Breast epithelium (tissue), 4 donors: ENCODE measurements at regions not wholly inside any gene's neighbourhood (a gene's known extent, or its start where the extent isn't known, plus 50 kb on each side); places are given as distances from the start of the nearest gene placed in this dataset.

Source experiments
- DNase-seq, 2 donors: peaks; one replicate each; pipeline ENCODE4 v3.0.0-alpha.2; 2019; ENCODE audit warnings: low spot score in 2 of 2
- H3K27ac ChIP-seq, 2 donors: fragments of 200-600 bp; sonication (generic) in 1 of 2; one replicate each; pipeline ENCODE4 v1.5.1; 2016 to 2019; ENCODE audit warnings: mild to moderate bottlenecking in 1 of 2
- H3K27me3 ChIP-seq, 2 donors: fragments of 200-600 bp; sonication (generic) in 1 of 2; one replicate each; pipeline versions ENCODE4 v1.5.1 to v1.6.0; 2017 to 2019; ENCODE audit warnings: control low read depth in 1 of 2, mild to moderate bottlenecking in 1 of 2
- H3K36me3 ChIP-seq: fragments of 200-600 bp; one replicate; pipeline ENCODE4 v1.5.1; 2019
- H3K4me1 ChIP-seq, 2 donors: fragments of 200-600 bp; sonication (generic); one replicate each; pipeline ENCODE4 v1.5.1; 2016 to 2019; ENCODE audit warnings: control low read depth in 1 of 2
- H3K4me3 ChIP-seq, 3 donors: fragments of 200-600 bp; sonication (generic); 1 replicate in 2 of 3; 2 replicates in 1 of 3; pipeline ENCODE4 v1.5.1; 2016 to 2019; ENCODE audit warnings: mild to moderate bottlenecking in 3 of 3, moderate library complexity in 2 of 3
- H3K9me3 ChIP-seq, 2 donors: fragments of 200-600 bp; sonication (generic) in 1 of 2; one replicate each; pipeline ENCODE4 v1.5.1; 2016 to 2019; ENCODE audit warnings: control low read depth in 1 of 2
- POLR2A ChIP-seq: fragments of 450-650 bp; IDR thresholded peaks from one replicate; pipeline ENCODE4 v1.6.1; 2016; ENCODE audit warnings: antibody characterized with exemption, mild to moderate bottlenecking, moderate library complexity
- POLR2AphosphoS5 ChIP-seq, 3 donors: sonication (generic); formaldehyde crosslinking; IDR thresholded peaks; one replicate each; pipeline ENCODE4 v1.6.1; 2017; ENCODE audit warnings: antibody characterized with exemption in 3 of 3
- intact Hi-C: fragments of 100-400 bp; cut with DNase I; formaldehyde crosslinking; loops from one replicate; pipeline ENCODE4 v1.15.1; 2023; ENCODE audit warnings: low total_unique reads
- TF ChIP-seq, protein P1 (sequence below), 3 donors: fragments of 450-650 bp; IDR thresholded peaks; one replicate each; pipeline ENCODE4 v1.5.1; 2016 to 2017; ENCODE audit warnings: antibody characterized with exemption in 3 of 3, mild to moderate bottlenecking in 3 of 3, moderate library complexity in 3 of 3

DNA sequence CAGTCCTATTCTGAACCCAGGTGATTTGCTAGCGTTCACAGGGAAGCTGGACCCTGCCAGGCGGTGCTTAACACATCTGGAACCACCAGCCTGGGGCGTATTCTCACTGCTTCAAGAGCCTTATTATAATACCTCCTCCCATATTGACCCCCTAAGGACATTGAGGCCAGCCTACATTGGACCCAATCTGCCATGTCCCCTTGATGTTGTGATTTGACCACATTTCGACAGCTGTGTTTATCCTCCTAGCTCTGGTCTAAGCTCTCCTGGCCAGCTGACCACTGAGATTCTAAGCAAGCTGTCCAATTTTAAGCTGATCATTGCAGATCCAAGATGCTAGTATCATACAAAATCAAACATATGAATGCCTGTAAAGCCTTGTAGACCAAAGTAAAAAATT, 148.1 kb upstream of the BLID start:
- TF ChIP-seq POLR2AphosphoS5 (IDR thresholded peaks at IDR 0.05) (no peak), POLR2A (no peak)
- TF ChIP-seq, protein P1, sequence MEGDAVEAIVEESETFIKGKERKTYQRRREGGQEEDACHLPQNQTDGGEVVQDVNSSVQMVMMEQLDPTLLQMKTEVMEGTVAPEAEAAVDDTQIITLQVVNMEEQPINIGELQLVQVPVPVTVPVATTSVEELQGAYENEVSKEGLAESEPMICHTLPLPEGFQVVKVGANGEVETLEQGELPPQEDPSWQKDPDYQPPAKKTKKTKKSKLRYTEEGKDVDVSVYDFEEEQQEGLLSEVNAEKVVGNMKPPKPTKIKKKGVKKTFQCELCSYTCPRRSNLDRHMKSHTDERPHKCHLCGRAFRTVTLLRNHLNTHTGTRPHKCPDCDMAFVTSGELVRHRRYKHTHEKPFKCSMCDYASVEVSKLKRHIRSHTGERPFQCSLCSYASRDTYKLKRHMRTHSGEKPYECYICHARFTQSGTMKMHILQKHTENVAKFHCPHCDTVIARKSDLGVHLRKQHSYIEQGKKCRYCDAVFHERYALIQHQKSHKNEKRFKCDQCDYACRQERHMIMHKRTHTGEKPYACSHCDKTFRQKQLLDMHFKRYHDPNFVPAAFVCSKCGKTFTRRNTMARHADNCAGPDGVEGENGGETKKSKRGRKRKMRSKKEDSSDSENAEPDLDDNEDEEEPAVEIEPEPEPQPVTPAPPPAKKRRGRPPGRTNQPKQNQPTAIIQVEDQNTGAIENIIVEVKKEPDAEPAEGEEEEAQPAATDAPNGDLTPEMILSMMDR (IDR thresholded peaks at IDR 0.05): no peak
- H3K9me3 ChIP-seq: no peaks in the 10 kb centered on the region
- no peaks in the 10 kb centered on the region for H3K4me1 ChIP-seq
- H3K27ac ChIP-seq: no peak overlapping the region
- H3K36me3 ChIP-seq: no peaks in the 10 kb centered on the region
- H3K27me3 ChIP-seq: no peaks in the 10 kb centered on the region
- H3K4me3 ChIP-seq: no peak overlapping the region
- DNase-seq: no peak
- intact Hi-C loops: no loop called here

DNA sequence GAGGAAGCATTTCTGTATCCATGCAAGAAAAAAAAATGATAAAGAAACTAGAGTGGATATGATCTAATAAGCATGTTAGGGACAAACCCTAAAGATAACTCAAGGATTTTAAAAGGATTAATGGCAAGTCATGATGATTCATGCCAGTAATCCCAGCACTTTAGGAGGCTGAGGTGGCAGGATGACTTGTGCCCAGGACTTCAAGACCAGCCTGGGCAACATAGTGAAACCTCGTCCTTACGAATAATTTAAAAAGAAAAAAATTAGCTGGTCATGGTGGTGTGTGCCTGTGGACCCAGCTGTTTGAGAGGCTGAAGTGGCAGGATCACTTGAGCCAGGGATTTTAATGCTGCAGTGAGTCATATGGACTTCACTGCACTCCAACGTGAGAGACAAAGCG, 145.5 kb upstream of the BLID start:
- Histone ChIP-seq H3K27me3 (no peaks in the 10 kb centered on the region), H3K4me1 (no peaks in the 10 kb centered on the region), H3K27ac (no peak overlapping the region), H3K9me3 (no peaks in the 10 kb centered on the region), H3K36me3 (no peaks in the 10 kb centered on the region), H3K4me3 (no peak overlapping the region)
- no peak for DNase-seq
- TF ChIP-seq POLR2A: no peak
- no peak for TF ChIP-seq POLR2AphosphoS5 (IDR thresholded peaks at IDR 0.05)
- TF ChIP-seq, protein P1 (IDR thresholded peaks at IDR 0.05): no peak
- intact Hi-C loops: no loop called here

DNA sequence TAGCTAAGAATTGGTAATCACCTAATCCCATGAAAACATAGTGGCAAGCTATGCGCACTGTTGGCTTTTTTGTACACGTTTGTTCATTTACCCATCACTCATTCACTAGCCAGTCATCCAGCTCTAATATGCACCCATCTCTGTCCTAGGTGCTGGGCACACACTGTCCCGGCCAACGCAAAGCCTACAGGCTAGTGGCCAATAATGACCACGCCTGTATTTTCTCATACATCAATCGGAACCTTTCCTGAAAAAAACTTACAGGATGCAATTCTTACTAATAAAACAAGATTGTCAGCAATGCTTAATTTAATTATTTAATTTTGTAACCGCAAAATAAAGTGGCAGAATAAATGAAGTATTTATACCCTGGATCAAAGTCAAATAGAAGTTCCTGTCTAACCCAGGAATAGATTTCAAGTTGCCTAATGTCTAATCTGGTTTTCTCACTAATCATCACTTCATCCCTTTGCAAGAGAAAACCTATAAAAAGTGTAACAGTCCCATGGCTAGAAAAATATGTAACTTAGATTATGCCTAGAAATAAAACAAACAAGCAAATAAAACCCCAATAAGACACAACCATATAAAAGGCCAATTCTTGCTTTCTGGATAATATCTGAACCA, 143.3 kb upstream of the BLID start:
- intact Hi-C loops: no loop called here
- Histone ChIP-seq H3K9me3 (no peaks in the 10 kb centered on the region), H3K36me3 (no peaks in the 10 kb centered on the region), H3K4me3 (no peak overlapping the region), H3K4me1 (no peaks in the 10 kb centered on the region), H3K27ac (no peak overlapping the region), H3K27me3 (no peaks in the 10 kb centered on the region)
- TF ChIP-seq POLR2A: no peak
- no peak for TF ChIP-seq POLR2AphosphoS5 (IDR thresholded peaks at IDR 0.05)
- TF ChIP-seq, protein P1 (IDR thresholded peaks at IDR 0.05): no peak
- DNase-seq: no peak

DNA sequence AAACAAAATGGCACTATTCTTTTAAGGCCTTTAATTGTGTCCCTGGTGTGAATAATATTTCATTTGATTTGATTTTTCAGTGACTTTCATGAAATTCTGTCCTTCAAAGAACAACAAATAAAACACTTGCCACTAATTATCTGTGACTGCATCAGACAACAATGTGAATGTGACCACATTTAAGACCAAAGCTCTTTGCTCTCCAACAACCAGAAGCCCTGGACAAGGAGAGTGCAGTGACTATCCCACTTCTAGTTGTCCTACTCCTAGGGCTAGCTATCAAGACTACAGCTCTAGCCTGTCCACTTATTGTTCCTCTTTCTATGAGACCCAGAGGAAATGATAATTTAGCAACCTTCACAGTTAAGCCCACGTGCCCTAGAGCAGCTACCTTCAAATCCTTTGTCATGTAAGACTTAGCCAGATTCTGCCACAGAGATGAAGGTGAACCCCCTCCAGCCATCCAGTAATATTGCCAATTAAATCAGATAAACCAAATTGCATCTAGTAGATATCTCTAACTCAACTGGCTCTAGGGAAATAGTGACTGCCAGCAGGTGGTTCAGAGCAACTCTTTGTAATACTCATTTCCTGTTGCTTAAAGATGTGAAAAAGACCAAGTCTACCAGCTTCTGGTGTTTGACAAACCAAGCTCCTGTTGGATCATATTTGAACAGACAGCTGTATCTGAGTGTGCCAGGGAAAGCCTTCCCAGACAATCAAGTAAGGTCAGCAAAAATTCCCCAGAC, 142.6 kb upstream of the BLID start:
- TF ChIP-seq POLR2A (no peak), POLR2AphosphoS5 (IDR thresholded peaks at IDR 0.05) (no peak)
- TF ChIP-seq, protein P1 (IDR thresholded peaks at IDR 0.05): no peak
- no peaks in the 10 kb centered on the region for H3K36me3 ChIP-seq
- no peaks in the 10 kb centered on the region for H3K4me1 ChIP-seq
- no peaks in the 10 kb centered on the region for H3K27me3 ChIP-seq
- no peaks in the 10 kb centered on the region for H3K9me3 ChIP-seq
- DNase-seq: no peak
- no peak overlapping the region for H3K27ac ChIP-seq
- intact Hi-C loops: no loop called here
- no peak overlapping the region for H3K4me3 ChIP-seq

DNA sequence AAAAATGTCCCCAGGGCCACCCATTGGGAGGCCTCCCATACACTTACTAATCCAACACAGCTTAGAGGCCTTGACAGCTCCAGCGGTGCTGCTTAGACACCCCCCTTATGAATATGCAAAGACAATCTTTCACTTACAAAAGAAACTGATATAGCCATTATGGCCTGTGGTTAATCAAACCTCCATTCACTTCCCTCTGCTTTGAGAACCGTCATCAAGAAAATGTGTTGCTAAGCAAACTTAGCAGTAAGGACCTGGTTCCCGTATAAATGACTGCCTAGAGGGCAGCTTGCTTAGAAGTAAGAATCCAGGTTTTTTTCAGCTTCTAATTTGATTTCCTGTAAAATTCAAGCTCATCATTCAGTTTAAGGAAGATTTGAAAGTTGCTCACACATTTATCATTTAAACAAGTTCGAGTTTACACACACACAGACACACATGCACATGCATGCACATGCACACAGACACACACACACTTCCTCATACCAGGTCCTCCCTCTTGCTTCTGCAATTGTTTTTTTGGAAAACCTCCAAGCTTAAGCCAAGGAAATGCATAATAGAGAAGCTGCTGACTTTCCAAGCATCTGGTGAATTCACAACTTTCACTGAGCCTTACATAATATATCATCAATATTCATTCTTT, 137.7 kb upstream of the BLID start:
- Histone ChIP-seq H3K36me3 (no peaks in the 10 kb centered on the region), H3K4me3 (no peak overlapping the region), H3K27ac (no peak overlapping the region), H3K9me3 (no peaks in the 10 kb centered on the region), H3K27me3 (no peaks in the 10 kb centered on the region), H3K4me1 (no peaks in the 10 kb centered on the region)
- TF ChIP-seq, protein P1 (IDR thresholded peaks at IDR 0.05): no peak
- TF ChIP-seq POLR2A (no peak), POLR2AphosphoS5 (IDR thresholded peaks at IDR 0.05) (no peak)
- DNase-seq: no peak
- intact Hi-C loops: no loop called here
